GM19023 (cell line): ENCODE measurements at regions not wholly inside any gene's neighbourhood (a gene's known extent, or its start where the extent isn't known, plus 50 kb on each side); places are given as distances from the start of the nearest gene placed in this dataset.
A peak's percentile ranks its signal among the peaks of the same experiment; 100 is the strongest.
"Not testable (repeated sequence)": the region's sequence is repeated elsewhere in the genome, so short reads cannot be mapped to it uniquely, and the experiment has no call there.

ENCODE experiments used
- ATAC-seq: cut with Tn5 transposase; IDR thresholded peaks from one replicate; pipeline ENCODE4 v1.9.1; 2021; ENCODE audit warnings: mild to moderate bottlenecking, moderate library complexity; ENCODE audit not compliant: unreplicated experiment

GRCh38 chrX:151042842-151043241 lies 59.7 kb downstream of the HMGB3 start:
- ATAC-seq = no peak

GRCh38 chrX:151066373-151066772 lies 83.2 kb downstream of the HMGB3 start:
- ATAC-seq = not testable (repeated sequence)

GRCh38 chrX:151073767-151074166 lies 90.6 kb downstream of the HMGB3 start:
- no peak for ATAC-seq

- ATAC-seq = no peak
Measured at GRCh38 chrX:151081016-151081415, 95.4 kb upstream of the GPR50 start.

- ATAC-seq = peak; percentile 85
Measured at GRCh38 chrX:151082077-151082948, 94.1 kb upstream of the GPR50 start.

- ATAC-seq = no peak
Measured at GRCh38 chrX:151084454-151084853, 91.9 kb upstream of the GPR50 start.

GRCh38 chrX:151085207-151085606 lies 91.2 kb upstream of the GPR50 start:
- ATAC-seq = no peak

- no peak for ATAC-seq
Measured at GRCh38 chrX:151088221-151088620, 88.2 kb upstream of the GPR50 start.

GRCh38 chrX:151099001-151099400 lies 77.4 kb upstream of the GPR50 start:
- ATAC-seq = no peak

GRCh38 chrX:151100799-151101198 lies 75.6 kb upstream of the GPR50 start:
- ATAC-seq = no peak

GRCh38 chrX:151113200-151113599 lies 63.2 kb upstream of the GPR50 start:
- ATAC-seq = not testable (repeated sequence)
